GM12873 (cell line): ENCODE measurements at regions not wholly inside any gene's neighbourhood (a gene's known extent, or its start where the extent isn't known, plus 50 kb on each side); places are given as distances from the start of the nearest gene placed in this dataset.

Experiments
- CTCF ChIP-seq: IDR thresholded peaks from 2 replicates; pipeline ENCODE4 v1.5.1; 2012; ENCODE audit warnings: low read depth, mild to moderate bottlenecking, moderate library complexity, low read length, control low read depth; ENCODE audit not compliant: insufficient read depth; ENCODE audit errors: missing control alignments

- no peak for TF ChIP-seq CTCF
Measured at GRCh38 chr2:189248141-189248540, 68.6 kb upstream of the COL5A2 start.

GRCh38 chr2:189249171-189249570, 69.6 kb upstream of the COL5A2 start:
- no peak for TF ChIP-seq CTCF

GRCh38 chr2:189249901-189250300, 70.3 kb upstream of the COL5A2 start:
- no peak for TF ChIP-seq CTCF

GRCh38 chr2:189252991-189253675, 73.6 kb upstream of the COL5A2 start:
- no peak for TF ChIP-seq CTCF

GRCh38 chr2:189253836-189254235, 74.3 kb upstream of the COL5A2 start:
- TF ChIP-seq CTCF: no peak

GRCh38 chr2:189254268-189254883, 74.8 kb upstream of the COL5A2 start:
- TF ChIP-seq CTCF: no peak

- no peak for TF ChIP-seq CTCF
Measured at GRCh38 chr2:189255711-189256110, 76.2 kb upstream of the COL5A2 start.
